Activated CD4-positive, alpha-beta T cell treated with anti-CD3 and anti-CD28 coated beads for 4 hours (primary cell): ENCODE measurements at regions not wholly inside any gene's neighbourhood (a gene's known extent, or its start where the extent isn't known, plus 50 kb on each side); places are given as distances from the start of the nearest gene placed in this dataset.

ENCODE experiments used
- DNase-seq, 2 donors: peaks; one replicate each; pipeline ENCODE4 v3.0.0-alpha.2; 2020

DNA sequence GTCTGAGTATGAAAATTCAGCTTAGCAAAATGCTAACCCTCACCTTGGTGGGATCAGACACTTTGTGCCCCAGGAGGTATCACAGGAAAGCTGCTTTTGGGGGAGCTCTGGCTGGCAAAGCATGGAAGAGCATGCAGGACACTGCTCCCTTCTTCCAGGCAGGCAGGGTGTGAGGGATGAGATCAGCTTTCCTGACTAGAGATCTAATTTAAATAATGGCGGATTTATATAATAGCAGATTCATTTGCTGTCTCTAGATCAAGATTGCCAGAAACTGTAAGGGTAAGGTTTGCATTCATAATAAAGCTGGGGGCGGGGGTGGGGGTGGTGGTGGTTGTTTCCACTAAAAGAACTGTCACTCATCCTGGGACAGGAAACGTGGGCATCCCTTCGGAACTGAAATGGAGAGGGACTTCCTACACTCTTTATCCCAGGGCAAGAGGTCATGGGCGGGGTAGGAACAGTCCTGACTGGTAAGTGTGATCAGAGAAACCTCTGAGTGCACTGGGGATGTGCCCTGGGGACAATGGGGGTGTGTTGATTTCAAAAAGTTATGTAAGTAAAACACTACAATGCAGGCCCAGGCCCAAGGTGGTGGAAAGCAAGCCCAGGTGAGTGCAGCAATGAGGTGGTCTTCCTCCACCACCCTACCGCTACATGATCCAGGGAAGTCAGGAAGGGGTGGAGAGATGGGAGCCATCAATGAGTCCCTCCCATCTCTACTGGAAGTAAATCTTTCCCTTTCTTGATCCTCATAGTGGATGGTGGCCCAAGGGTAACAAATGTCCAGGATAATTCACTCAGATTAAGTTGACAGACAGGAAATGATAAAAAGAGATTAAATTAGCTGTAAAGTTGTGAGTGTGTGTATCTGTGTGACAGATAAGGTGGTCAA is 171.4 kb upstream of the SERPINE2 start:
- no peak for DNase-seq

DNA sequence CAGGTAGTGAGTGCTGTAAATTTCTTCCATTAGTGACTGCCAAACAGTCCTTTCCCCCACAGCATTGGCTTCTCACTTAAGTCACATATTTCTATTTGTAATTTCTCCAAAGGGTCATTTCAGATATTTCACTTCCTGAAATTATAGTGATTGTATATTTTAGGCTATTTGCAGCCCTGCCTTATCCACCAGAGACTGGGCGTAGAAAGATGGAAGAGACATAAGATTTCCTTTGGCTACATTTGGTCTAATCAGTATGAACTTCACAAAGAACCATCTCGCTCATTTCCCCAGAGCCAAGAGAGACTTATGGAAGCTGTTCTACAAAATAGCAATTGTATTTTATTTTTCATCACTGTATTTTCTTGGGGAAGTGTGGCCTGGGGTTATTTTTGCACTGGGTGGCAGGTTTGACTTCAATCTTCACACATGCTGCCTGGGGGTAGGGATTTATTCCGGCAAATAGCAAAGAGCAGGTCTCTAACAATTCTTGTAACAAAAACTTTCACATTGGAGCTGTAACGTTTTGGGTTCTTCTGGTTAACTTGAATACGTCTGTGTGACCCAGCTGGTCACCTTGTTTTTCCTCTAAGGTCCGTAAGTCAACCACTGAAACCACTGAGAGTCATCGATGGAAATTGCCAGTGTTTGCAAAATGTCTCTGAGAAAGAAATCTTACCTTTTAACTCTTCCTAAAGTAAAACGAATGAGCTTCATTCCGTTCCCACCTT is 170.6 kb upstream of the SERPINE2 start:
- no peak for DNase-seq

DNA sequence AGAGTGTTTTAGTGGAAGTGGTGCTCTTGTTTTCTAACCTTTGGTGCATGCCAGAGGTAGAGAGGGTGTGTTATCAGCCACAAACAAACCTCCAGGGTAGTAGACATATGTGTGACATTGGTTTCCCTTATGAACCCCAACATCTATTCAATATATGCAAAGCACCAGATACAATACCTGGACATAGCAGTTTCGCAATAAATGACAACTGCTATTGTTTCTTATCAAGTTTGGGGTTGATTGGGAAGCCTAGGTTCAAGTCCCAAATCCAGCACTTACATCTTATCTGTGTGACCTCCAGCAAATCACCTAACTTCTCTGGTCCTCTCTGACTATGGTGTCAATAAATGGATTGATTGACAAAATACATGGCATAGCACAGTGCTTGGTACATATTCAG is 169.4 kb upstream of the SERPINE2 start:
- no peak for DNase-seq

DNA sequence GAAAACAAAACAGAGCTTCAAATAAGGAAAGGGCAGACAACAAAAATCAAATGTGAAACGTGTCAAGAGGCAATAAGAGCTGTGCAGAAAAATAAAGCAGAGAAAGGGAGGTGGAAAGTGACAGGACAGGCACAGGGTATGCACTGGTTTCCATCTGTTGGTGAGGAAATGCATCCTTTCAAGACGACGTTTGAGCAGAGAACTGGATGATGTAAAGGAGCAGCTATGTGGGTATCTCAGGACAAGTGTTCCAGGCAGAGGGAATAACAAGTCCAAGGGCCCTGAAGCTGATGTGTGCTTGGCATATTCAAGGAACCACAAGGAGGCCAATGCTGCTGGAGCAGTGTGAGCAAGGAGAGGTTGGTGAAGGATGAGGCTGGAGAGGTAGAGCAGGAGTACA is 168.9 kb upstream of the SERPINE2 start:
- DNase-seq, result no peak

DNA sequence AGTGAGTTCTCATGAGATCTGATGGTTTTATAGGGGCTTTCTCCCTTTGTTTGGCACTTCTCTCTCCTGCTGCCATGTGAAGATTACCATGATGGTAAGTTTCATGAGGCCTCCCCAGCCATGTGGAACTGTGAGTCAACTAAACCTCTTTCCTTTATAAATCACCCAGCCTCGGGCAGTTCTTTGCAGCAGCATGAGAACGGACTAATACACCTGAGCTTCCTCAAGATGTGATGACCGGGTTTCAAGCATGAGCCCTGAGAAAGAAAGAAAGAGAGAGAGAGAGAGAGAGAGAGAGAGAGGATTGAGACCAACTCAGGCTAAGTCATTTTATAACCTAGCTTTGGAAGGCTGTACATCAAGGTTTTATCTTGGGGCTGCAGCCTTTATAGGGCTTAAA is 167.7 kb upstream of the SERPINE2 start:
- no peak for DNase-seq

DNA sequence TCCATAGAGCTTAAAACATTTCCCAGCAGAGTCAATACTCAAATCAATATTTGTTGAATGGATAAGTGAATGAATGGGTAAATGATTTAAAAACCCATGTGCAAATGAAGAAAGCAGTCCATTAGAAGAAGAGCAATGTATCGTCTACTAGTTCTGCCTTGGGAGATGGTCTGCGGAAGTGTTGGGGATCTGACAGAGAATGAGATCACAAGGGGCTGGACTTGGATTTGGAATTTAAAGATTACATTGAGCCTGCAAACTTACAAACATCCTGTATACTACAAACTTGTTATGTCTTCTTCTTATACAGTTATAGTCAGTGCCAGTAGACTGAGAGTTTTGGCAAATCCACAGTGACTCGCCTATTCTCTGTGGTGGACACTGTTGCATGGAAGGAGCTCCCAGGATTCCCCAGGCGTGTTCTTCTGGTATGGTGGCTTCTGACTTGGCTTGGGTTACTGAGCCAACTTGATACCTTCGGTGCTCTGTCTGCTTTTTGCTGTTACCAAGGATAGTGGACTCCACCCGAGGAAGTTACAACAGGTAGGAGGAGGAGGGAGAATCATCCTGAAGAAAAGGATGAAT is 163.3 kb upstream of the SERPINE2 start:
- DNase-seq, result no peak

DNA sequence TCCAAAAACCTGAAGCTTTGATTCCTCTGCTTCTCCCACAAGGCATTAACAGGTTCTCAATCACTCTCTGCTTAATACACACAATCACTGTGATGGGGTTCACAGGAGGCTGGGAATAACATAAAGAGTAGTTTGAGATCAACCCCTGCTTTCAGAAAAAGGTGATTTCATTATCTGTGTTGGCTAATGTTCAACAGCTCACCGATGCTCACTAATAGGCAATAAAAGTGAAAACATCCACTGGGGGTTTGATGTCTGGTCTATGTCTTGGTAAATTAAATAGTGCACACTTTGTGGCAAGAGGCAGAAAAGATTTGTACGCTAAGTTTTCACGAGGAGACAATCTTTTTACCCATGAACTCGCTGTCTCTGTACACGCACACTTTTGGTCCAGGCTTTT is 159.3 kb upstream of the SERPINE2 start:
- DNase-seq, result no peak

DNA sequence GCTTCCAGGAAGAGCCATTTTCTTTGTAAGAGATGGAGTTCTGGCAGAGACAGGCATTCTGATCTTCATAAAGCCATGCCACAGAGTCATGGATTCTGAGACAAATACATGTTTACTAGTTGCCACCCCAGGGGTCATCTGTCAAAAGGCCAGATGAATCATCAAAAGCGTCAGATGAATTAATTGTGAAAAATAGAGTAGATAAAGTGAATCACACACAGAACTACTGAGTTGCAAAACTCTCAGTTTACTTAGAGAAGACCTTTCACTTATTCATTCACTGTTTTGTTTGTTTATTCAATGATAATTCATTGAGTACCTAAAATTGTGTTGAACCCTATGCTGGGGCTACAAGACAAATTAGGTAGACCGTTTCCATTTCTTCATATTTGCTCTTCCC is 157.7 kb upstream of the SERPINE2 start:
- DNase-seq, result no peak

DNA sequence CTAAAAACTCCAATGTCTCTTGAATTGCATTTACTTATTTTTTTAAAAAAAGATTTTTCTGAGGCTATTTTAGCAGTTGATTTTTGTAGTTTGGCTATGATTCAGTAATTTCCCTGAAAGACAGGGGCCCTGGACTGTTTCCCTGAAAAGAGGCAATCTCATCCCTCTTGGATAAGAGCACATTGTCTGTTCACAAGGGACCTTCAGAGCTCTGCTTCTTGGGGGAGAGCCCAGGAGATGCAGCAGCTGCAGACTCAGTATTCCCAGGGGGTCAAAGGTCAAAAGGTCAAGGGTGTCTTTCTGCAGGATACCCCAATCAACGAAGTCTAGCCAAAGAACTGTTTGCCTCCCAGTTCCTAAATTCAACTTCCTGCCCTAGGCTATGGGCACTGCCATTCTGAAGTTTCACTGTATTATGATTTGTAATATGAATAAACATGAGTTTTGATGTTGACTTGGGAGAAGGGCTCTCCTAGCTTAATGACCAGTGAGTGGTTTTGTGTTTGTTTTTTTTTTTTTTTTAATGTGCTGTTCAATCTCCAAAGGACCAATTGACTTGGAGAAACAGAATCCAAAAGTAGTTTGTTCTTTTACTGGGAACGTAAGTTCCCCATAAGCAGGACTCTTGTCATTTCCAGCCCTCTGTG is 157.0 kb upstream of the SERPINE2 start:
- DNase-seq, result no peak

DNA sequence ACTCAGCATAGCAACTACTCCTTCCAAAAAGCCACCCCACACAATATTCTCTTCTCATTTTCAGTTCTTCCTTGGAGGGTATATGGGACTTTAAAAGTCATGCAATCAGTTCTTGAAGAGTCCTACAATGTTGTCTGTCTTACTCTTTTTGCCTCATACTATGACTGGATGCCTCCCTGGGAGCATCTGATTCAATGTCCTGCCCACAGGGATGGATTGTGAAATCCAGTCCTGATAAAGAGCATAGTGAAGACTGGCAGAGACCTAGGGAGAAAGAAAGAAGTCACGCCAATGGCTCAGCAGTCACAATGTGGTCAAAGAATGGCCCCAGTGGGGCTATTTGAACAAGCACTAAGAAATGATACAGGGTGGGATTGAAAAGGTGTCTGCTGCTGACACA is 155.1 kb upstream of the SERPINE2 start:
- no peak for DNase-seq

DNA sequence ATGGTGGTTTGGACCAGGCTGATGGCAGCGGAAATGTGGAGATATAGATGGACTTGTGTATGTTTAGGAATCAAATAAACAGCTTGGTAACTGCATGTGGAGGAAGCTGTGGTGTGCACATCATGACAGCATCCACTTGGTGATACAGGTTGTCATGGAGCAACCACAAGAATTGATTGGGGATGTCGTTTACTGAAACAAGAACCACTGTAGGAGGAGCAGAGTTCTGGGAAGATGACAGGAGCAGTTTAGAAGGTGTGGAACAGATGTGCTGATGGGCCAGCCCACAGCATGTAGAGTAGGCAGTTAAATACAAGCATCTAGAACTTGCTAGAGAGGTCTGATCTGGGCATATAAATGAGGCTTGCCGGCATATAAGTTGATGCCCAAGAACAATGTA is 152.4 kb upstream of the SERPINE2 start:
- no peak for DNase-seq

DNA sequence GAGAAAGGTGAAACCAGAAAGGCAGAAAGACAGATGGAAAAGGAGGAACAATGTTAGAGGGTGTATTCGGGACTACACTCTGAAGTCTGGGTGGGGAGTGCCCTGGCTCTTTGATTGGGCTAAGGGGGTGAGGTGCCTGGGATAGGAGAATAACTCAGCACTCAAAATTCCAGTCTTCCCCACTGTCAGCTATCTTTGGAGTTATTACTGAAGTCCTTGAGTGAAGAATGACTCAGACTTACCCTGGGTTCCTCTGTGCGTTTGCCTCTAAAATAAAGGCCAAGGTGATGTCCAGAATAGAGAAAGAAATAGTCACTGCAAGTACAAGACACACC is 151.8 kb upstream of the SERPINE2 start:
- DNase-seq, result no peak

DNA sequence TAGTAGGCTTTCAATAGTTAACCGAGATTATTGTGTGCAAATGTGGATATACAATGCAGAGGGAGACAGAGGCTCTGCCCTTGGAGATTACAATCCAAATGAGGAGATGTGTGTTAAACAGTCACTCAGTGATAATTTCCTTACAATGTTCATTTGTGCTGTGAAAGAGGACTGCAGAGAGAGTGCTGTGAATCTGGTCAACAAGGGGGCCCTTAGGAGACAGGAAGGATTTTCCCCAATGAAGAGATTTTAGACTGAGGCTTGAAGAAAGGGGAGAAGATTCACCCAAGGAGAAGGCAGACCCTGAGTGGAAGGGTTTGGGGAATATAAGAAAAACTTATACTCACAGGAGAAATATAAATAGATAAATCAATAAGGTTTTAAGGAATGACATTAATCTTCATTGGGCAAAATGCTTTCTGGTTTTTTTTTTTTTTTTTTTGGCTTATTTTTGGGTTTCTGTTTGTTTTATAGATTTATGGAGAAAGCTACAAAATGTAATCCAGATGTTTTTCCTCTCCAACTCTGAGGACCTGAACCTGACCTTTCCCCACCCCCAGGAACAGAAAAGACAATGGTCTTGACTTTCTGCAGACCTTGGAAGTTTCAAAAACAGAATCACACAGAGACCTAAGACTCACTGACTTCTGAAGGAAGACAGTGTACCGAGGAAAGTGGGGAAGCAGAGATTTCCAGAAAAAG is 151.3 kb upstream of the SERPINE2 start:
- DNase-seq, result no peak

DNA sequence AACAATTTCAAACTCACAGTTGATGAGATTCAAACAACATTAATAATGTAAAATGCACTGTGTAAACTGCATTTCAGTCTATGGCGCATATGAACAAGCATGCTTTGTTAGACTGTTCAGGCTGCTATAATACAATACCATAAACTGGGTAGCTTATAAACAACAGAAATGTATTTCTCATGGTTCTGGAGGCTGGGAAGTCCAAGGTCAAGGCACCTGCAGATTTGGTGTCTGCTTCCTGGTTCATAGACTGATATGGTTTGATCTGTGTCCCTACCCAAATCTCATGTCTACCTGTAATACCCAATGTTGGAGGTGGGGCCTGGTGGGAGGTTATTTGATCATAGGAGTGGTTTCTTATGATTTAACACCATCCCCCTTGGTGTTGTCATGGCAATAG is 148.1 kb upstream of the SERPINE2 start:
- no peak for DNase-seq

DNA sequence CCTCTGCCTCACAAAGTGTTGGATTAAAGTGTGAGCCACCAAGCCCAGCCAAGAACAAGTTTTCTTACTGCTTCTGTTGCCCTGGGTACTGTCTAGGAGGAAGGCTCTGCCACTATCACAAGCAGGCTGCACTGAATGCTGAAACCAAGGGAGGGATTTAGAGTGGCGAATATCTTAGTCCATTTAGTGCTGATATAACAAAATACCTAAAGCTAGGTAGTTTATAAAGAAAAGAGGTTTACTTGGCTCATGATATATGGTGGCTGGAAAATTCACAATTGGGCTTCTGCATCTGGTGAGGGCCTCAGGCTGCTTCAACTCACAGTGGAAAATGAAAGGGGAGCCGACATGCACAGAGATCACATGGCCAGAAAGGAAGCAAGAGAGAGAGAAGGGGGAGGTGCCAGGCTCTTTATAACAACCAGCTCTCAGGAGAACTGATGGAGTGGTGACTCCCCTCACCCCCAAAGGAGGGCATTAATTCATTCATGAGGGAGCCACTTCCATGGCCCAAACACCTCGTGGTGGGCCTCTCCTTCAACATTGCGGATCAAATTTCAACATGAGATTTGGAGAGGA is 146.0 kb upstream of the SERPINE2 start:
- no peak for DNase-seq

DNA sequence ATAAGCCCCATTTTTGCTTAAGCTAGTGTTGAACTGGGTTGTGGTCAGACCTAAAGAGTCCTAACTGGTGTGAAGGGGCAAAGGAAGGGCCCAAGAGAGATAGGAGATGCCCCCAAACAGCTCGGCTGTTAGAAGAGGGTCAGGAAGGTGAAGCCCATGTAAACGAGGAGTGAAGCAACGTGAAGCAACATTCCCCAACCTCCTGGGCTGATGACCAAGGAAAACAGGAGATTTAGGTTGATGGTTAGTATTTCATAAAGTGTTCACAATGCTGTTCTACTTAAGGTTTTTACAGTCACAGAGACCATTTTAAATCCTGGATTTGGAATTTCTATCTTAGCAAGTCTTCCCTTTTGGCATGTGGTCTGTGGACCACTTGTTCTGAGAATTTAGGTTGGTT is 144.0 kb upstream of the SERPINE2 start:
- DNase-seq, result no peak

DNA sequence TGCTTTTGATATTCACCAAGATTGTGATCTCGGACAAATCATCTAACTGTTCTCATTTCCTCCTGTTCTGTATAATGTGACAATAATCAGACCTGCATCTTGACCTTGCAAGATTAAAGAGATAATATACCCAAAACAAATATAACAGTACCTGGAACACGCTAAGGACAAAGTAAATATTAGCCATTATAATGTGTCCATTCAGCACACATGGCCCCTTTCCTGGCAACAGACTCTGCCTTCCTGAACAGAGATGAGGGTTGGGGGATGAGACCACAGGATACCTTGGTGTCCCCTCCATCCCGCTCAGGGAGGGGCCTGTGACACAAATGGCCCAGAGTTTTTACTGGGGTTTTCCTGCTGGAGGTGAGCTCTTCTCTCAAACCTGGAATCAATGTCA is 143.4 kb upstream of the SERPINE2 start:
- DNase-seq, result no peak

DNA sequence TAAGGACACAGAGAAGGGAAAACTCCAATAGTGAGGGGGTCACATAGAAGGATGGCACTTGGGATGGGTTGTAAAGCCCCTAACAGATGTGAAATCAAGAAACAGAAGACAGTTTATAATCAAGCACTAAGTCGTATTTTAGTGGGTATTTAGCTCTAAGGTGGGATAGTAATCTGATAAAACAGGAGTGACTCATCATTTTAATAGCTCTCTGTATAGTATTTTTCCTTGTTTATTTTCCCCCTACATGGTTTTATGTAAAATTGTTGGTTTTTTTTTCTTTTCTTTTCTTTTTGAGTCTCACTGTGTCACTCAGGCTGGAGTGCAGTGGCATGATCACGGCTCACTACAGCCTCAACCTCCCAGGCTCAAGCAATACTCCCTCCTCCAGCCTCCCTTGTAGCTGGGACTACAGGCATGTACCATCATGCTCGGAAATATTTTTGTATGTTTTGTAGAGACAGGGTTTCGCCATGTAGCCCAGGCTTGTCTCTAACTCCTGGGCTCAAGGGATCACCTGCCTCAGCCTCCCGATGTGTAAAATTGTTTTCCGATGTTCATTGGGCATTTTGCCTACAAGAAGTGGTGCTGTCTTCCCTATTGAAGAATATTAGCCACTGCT is 142.6 kb upstream of the SERPINE2 start:
- no peak for DNase-seq

DNA sequence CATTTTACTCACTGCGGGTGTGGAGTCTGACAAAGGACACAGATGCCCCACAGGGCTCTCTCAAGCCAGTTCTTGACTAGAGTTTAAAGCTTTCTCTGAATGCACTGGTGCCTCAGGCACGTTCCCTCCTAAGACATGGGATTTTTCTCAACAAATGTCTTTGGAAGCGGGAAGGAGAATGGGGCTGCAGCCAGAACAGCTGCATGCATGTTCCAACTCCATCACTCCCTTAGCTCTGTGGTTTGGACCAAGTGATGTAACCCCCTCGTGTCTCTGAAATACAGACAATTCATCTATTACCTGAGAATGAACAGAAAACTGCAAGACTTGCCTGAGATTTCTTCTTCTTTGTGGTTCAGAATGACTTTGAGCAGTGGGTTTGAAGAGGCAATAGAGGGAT is 141.7 kb upstream of the SERPINE2 start:
- no peak for DNase-seq

DNA sequence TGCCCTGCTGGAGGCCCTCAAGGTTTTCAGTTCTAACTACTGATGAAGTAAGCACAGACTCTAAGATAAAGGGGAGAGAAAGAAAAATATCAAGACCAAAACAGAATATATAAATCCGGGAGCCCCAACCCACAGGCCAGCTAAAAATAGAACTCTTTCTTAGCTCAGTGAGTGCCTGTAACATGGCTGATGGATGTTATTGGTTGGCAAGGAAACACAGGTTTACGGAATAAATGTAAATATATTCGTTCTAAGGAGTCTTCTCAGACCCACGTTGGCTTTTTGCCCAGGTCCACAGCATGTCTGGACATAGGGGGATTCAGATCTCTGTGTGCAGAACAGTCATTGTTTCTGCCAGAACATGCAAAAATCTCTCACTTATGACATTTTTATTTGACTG is 139.0 kb upstream of the SERPINE2 start:
- no peak for DNase-seq

DNA sequence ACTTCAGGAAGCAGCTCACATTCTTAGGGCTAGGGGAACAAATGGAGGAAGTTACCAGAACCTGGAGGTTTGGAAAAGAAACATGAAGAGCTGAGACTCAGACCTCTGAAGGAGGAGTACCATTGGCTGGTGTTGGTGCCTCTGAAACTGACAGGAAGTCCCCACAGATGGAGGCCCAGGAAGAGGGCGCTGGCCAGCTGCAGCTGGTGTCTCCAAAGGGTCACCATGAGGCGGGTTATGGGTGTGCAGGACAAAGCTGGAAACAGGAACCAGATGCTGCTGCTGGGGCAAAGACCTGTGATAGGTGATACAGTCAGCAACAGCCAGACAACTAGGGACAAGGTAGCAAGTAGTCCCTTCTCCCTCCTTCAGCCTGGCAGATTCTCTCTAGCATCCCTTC is 136.5 kb upstream of the SERPINE2 start:
- no peak for DNase-seq

DNA sequence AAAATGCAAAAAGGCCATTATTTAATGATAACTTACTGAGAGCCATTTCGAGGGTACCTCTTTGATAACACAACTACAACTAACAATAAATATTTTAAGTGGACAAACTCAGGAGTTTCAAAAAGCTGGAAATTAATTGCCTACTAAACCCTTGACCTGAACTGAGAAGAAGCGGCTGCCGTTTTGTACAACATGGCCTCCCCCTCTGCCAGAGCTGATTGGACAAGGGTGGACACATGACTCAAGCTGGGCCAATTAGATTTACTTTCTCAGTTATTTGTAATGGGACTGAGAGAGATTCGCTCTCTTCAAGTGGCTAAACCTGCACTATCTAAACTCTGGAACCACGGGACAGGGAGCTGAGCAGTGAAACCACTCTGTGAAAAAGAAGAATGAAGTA is 135.9 kb upstream of the SERPINE2 start:
- no peak for DNase-seq
